ENCODE measurements at regions not wholly inside any gene's neighbourhood (a gene's known extent, or its start where the extent isn't known, plus 50 kb on each side); places are given as distances from the start of the nearest gene placed in this dataset.

DNA sequence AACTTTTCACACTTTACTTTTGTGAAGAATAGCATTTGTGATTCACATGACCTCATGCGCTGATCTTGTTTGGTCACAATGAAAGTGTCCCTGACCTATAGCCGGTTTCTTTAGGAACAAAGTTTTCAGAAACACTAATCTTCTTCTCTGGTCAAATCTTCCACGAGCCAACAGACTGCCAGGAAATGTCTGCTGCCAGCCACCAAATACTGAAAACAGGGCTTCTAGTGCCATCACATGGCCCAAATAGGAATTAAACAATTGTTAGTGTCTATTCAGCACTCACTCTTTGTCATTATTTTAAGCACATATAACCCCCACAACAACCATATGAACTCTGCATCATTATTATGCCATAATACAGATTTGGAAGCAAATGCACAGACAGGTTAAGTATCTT, 286.5 kb upstream of the SYT4 start:
- TF ChIP-seq POLR2AphosphoS5 (IDR thresholded peaks at IDR 0.05; ENCODE audit: borderline replicate concordance, low read depth, low read length) (no peak), EZH2 (IDR thresholded peaks at IDR 0.05) (no peak), FOXP2 (optimal IDR thresholded peaks at IDR 0.05; ENCODE audit: control extremely low read depth, extremely low read length, insufficient read depth) (no peak)

All from SK-N-MC (cell line).